ENCODE measurements at regions not wholly inside any gene's neighbourhood (a gene's known extent, or its start where the extent isn't known, plus 50 kb on each side); places are given as distances from the start of the nearest gene placed in this dataset.

DNA sequence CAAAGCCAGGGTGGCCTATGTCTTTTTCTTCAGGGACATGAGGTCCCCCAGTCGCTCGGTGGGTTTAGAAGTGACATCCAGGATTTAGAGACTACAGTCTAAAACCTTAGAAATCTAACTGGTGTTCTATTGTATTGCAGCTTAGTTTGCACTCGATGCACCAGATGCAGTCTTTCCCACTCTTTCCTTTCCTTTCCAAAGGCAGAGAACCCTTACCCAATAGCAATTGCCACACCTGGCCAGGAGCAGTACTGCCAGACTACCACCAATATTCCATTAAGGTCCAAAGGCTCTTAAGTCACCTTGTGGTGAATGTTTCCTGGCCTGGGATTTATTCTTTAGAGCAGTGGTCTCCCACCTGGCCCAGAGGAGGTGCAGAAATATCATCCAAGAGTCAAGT, 1068.8 kb downstream of the FAM133A start:
- no peak for TF ChIP-seq POLR2A (IDR thresholded peaks at IDR 0.05; ENCODE audit: low read depth, low read length)
- no peak for TF ChIP-seq POLR2AphosphoS5 (IDR thresholded peaks at IDR 0.05; ENCODE audit: low read depth, low read length)

Data from GM12892 (cell line).